ACHN (cell line): ENCODE measurements at regions not wholly inside any gene's neighbourhood (a gene's known extent, or its start where the extent isn't known, plus 50 kb on each side); places are given as distances from the start of the nearest gene placed in this dataset.
"Not testable (repeated sequence)": the region's sequence is repeated elsewhere in the genome, so short reads cannot be mapped to it uniquely, and the experiment has no call there.

ENCODE experiments used
- DNase-seq: peaks from one replicate; pipeline ENCODE4 v3.0.0-alpha.2; 2015
- in situ Hi-C: cut with HindIII; loops from 2 replicates; pipeline ENCODE4 v1.10.0; 2017; ENCODE audit warnings: low sequenced_read_pairs, low pct_ligation_motif_present, low pct_unique_long_range_greater_than_20kb

DNA sequence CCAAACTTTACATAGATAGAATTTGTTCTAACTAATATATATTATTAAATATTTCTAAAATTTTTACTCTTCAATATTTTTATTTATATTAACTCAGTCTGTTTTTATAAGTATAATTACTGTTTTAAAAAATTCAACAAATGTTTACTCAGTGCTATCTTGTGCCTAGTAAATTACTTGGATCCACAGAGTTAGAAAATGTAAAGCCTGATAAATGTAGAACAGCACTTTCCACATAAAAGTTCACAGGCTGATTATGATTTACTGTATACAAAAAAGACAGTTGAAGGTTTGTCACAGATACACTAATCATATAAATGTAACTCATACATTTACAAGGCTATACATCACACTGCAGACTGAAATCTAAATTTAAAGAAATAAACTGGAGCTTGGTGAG is 170.0 kb downstream of the FOXG1 start:
- no peak for DNase-seq
- in situ Hi-C loops, result no loop called here

DNA sequence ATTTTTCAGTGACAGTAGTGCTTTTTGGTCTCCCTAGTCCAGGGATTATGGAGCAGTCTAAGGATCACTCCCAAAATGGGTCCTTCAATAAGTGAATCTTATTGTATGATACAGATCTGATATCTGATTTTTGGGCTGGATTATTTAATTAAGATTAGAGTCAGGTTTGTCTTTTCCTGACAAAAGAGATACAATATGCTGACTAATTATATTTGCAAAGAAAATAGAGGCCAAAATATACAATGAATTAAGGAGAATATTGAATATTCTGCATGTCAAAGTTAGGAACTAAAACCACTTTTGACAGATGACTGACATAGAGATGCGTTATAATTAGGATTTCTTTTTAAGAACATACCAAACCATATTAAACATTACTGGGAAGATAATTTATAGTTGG is 175.2 kb downstream of the FOXG1 start:
- in situ Hi-C loops, result no loop called here

DNA sequence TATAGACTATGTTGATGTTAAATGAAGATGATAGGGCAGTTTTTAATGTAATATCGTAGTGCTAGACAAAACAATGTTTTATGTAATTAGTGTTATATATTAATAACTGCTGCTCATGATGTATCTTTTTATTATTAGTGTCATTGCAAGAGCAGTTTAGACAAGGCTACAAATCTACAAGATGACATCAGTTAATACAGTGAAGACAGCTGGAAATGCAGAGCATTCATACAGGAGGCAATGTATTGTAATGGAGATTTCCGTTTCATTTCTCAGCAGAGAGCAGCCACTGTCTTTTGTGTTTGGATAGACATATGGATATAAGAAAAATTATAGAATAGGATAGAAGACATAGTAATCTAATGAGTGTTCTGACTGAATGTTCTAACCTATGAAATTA is 178.0 kb downstream of the FOXG1 start:
- DNase-seq, result no peak
- in situ Hi-C loops, result no loop called here

More for the DNA sequence above, 175.2 kb downstream of the FOXG1 start:
- DNase-seq, result no peak

DNA sequence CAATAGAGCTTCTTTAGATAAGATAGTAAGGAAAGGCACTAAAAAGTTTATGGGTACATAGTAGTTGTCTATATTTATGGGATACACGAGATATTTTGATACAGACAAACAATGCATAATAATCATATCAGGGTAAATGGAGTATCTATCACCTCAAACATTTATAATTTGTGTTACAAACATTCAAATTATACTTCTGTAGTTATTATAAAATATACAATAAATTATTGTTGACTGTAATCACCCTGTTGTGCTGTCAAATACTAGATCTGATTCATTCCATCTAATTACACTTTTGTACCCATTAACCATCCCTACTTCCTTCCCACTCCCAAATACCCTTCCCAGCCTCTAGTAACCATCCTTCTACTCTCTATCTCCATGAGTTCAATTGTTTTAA is 179.7 kb downstream of the FOXG1 start:
- DNase-seq, result no peak
- in situ Hi-C loops, result no loop called here

DNA sequence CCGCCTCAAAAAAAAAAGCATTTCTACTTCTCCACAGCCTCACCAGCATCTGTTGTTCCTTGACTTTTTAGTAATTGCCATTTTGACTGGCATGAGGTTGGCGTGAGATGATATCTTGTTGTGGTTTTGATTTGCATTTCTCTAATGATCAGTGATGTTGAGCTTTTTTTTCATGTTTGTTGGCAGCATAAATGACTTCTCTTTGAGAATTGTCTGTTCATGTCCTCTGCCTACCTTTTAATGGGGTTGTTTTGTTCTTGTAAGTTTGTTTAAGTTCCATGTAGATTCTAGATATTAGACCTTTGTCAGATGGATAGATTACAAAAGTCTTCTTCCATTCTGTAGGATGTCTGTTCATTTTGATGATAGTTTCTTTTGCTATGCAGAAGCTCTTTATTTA is 182.9 kb downstream of the FOXG1 start:
- no peak for DNase-seq
- in situ Hi-C loops, result no loop called here

DNA sequence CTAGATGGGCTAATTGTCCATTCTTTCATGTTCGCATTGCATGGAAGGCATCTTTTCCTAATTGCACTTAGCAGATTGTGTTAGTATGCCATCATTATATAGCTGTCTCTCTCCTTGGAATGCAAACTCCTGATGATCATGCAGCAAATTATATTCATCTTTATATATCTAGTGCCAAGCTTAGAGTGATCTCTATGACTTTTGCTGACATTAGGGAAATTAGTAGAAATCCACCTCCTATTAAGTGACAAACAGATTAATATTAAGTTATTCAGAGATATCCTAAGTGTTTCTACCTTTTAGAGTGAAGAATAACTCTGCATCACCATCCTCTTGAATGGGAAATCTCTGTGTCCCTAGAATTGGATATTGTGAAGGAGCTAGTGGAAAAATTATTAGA is 185.6 kb downstream of the FOXG1 start:
- no peak for DNase-seq
- in situ Hi-C loops, result no loop called here

DNA sequence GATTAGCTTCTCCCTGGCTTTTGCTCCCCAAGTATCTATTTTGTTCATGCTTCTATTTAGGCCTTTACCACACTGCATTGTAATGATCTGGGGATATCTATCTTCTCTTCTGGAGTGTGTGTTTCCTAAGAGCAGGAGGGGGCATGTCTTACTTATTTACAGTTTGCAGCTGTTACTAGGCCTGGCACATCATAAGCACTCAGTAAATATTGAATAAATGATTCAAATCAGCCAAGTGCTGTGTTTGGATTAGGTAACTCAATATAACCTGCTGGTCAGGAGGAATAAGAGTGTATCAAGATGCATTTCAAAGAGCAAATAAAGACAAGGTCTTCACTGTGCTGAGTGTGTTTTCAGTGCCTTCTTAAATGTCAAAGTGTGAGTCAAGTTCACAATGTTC is 186.1 kb downstream of the FOXG1 start:
- no peak for DNase-seq
- in situ Hi-C loops, result no loop called here

DNA sequence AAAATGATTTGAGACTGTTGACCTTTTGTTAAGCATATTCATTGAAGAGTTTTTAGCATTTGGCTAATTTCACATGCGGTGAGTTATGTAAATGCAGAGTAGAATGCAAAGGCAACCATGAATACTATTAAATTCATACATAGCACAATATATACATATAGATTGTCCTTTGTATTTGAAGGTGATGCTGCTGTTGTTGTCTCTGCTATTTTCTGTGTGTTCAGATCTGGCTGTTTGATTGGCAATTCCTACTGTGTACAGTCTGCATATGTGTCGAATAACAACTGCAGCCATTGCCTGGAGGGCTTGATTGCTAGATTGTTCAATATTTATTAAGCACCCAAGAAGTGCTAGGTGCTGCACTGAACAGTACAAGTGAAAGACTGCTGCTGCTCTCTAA is 187.4 kb downstream of the FOXG1 start:
- in situ Hi-C loops, result no loop called here

DNA sequence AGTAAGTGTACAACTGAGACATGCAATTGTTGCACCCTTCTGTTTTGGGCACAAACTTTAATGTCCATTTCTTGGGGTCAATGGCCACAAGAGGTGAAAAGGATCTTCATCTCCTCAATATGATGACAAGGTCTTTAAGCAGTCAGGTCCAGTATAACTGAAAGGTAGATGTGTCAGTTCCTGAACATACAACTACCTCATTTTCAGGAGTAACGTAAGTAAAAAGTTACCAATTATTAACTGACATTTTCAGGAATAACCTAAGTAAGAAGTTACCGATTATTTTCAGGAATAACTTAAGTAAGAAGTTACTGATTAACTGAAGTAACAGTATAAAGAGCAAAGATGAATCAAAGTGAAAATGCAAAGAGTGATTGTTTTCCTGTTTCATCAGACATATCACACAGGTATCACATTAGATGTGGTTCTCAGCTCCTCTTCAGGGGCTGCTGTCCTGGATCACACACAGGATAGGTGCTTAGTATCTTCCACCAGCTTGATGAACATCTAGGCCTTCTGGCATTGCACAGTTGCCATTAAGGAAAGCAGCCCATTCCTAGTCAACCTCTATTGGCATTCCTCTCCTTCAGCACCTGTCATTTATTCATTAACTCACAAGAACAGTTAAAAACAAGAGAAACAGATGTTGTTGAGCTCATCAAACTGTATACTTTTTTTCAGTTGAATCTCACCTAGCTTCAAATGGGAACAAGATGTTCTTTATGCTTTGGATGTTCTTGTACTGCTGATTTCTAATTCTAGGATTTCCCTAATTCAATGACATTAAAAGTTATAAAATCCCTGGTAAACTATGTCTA is 200.0 kb downstream of the FOXG1 start:
- no peak for DNase-seq
- in situ Hi-C loops, result no loop called here

More for the DNA sequence above, 187.4 kb downstream of the FOXG1 start:
- no peak for DNase-seq

DNA sequence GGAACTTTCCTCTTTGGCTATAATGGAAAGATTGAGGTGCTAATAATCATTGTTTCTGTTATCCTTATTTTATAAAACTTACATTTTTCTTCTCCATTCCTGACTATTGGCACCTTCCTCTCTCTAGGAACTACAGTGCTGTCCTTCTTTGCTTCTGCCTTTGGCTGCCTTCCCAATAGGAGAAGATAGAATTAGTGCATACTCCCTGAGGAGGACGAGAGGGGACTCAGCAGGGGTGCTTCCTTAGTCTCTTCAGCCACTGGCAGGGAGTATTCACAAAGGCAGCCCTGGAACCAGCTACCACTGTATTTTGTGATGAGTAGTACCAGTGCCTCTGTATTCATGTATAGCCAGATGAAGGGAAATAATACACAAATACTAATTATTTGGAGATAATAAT is 208.5 kb downstream of the FOXG1 start:
- in situ Hi-C loops, result no loop called here
- no peak for DNase-seq

DNA sequence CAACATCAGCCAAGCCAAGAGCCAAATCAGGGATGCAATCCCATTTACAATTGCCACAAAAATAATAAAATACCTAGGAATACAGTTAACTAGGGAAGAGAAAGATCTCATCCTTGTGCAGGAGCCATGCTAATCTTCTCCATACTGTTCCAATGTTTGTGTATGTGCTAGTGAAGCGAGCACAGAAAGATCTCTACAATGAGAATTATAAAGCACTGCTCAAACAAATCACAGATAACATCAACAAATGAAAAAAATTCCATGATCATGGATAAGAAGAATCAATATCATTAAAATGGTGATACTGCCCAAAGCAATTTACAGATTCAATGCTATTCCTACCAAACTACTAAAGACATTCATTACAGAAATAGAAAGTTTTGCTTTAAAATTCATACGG is 215.6 kb downstream of the FOXG1 start:
- in situ Hi-C loops, result no loop called here

DNA sequence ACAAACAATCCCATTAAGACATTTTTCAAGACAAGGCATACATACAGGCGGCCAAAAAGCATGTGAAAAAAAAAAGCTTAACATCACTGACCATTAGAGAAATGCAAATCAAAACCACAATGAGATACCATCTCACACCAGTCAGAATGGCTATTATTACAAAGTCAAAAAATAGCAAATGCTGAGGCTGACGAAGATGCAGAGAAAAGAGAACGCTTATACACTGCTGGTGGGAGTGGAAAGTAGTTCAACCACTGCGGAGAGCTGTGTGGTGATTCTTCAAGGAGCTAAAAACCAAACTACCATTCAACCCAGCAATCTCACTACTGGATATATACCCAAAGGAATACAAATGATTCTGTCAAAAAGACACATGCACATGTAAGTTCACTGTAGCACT is 216.7 kb downstream of the FOXG1 start:
- in situ Hi-C loops, result no loop called here
- no peak for DNase-seq

More for the DNA sequence above, 215.6 kb downstream of the FOXG1 start:
- DNase-seq, result no peak

DNA sequence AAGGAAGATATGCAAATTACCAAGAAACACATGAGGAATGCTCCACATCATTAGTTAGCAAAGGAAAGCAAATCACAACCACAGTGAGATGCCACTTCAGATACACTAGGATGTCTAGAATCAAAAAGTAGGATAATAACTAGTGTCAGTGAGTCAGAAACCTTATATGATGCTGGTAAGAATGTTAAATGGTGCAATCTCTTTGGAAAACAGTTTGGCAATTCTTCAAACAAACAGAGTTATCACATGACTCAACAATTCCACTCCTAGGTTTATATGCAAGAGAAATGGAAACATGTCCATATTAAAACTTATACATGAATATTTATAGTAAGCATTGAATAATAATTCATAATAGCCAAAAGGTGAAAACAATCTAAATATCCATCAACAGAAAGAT is 220.9 kb downstream of the FOXG1 start:
- in situ Hi-C loops, result no loop called here

DNA sequence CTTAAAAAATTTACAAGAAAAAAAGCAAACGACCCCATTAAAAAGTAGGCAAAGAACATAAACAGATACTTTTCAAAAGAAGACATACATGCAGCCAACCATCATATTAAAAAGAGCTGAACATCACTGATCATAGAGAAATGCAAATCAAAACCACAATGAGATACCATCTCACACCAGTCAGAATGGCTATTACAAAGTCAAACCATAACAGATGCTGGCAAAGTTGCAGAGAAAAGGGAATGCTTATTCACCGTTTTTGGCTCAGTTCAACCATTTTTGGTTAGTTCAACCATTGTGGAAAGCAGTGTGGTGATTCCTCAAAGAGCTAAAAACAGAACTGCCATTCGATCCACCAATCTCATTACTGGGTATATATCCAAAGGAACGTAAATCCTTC is 230.6 kb downstream of the FOXG1 start:
- DNase-seq, in situ Hi-C loops: not testable (repeated sequence)

More for the DNA sequence above, 220.9 kb downstream of the FOXG1 start:
- no peak for DNase-seq

DNA sequence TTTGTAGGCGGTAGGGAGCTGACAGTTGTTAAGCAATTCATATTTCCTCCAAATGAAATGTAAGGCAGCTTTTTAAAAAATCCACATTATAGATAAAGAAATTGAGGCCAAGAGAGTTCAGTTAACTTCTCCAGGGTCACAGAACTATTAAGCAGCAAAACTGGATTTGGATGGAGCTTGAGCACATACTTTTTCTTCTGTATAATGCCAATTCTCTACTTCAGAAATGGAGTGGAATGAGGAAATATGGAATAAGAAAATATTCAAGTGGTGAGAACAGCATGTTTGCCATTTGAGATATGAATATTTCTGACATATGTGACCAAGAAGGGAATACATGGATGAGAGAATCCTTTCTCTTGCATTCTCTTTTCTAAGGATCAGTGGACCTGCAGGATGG is 233.1 kb downstream of the FOXG1 start:
- in situ Hi-C loops, result no loop called here
- DNase-seq, result no peak

DNA sequence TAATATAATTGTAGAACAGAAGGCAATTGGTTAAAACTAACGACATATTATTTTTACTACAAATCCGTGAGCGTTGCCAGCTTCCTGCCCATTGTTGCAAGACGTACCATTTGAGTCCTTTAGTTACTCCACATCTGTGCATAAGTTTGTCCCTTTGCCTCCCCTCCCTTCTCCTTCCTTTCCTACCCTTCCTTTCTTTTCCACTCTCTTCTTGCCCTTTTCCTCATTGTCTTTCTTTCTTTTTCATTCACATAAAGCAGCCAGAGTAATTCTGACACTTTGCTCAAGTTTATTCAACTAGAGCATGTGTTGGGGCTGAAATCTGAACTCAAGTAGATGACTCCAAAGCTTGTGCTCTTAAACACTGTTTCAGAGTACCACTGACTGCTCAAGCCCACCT is 239.1 kb downstream of the FOXG1 start:
- in situ Hi-C loops, result no loop called here
- DNase-seq, result no peak

DNA sequence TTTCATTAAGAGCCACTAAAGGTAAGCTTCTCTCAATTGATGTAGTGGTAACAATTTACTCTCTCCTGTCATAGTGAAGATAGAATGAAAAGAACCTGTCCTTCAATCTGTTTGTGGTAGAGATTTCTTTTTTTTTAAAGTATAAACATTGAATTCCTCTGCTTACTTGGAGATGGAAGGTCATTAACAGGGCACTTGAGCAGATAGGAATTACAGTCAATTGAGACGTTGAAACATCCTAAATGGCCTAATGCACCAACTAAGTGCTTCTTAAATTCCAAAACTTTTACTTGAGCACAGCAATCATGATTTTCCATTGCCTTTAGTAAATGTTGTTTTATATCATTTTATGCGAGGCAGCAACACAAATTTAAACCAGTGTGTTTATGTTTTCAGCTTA is 241.4 kb downstream of the FOXG1 start:
- DNase-seq, result no peak
- in situ Hi-C loops, result no loop called here

DNA sequence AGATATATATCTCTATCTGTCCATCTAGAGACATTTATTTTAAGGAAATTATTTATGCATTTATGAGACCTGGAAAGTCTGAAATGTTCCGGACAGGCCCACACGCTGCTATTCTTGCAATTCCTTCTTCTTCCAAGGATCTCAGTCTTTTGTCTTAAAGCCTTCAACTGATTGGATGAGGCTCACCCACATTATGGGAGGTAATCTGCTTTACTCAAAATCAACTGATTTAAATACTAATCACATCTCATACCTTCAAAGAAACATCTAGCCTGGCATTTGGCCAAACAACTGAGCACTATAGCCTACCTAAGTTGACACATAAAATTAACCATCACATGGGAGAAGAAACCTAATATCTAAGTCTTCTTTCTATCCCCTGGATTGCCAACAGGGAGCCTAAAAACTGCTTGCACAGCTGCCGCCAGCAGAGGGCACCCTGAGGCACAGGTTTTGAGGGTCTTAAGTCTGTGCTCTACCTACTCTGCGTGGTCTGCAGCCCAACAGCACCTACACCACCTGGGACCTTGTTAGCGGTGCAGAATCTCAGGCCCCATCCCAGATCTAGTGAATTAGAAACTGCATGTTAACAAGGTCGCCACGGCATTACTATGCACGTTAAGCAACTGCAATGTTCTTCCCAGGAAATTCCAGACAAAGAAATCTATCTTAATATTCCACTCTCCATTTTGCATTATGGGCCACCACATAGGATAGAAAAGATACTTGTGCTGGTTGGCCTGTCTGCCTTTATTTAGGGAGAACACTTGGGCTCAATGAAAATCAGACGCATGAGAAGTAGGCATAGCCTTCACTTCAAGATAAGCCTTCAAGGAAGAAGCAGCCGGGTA is 249.7 kb downstream of the FOXG1 start:
- DNase-seq, result peak; percentile 33
- in situ Hi-C loops, result no loop called here

DNA sequence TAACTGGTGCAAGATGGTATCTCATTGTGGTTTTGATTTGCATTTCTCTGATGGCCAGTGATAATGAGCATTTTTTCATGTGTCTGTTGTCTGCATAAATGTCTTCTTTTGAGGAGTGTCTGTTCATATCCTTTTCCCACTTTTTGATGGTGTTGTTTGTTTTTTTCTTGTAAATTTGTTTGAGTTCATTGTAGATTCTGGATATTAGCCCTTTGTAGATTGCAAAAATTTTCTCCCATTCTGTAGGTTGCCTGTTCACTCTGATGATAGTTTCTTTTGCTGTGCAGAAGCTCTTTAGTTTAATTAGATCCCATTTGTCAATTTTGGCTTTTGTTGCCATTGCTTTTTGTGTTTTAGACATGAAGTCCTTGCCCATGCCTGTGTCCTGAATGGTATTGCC is 256.9 kb downstream of the FOXG1 start:
- in situ Hi-C loops, DNase-seq: not testable (repeated sequence)

DNA sequence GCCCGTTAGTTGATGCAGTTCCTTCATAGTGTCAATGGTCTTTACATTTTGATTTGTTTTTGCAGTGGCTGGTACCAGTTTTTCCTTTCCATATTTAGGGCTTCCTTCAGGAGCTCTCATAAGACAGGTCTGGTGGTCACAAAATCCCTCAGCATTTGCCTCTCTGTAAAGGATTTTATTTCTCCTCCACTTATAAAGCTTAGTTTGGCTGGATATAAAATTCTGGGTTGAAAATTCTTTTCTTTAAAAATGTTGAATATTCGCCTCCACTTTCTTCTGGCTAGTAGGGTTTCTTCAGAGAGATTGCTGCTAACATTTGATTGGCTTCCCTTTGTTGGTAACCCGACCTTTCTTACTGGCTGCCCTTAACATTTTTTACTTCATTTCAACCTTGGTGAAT is 260.9 kb downstream of the FOXG1 start:
- in situ Hi-C loops, DNase-seq: not testable (repeated sequence)
